ENCODE measurements at regions not wholly inside any gene's neighbourhood (a gene's known extent, or its start where the extent isn't known, plus 50 kb on each side); places are given as distances from the start of the nearest gene placed in this dataset.

GRCh38 chr20:7817286-7817685 lies 123.0 kb downstream of the HAO1 start:
- TF ChIP-seq CTCF (IDR thresholded peaks at IDR 0.05 in 4 of 5, conservative IDR thresholded peaks at IDR 0.05 in 1 of 5), result no peak
- no peak for TF ChIP-seq POLR2A (IDR thresholded peaks at IDR 0.05)
